ENCODE measurements at regions not wholly inside any gene's neighbourhood (a gene's known extent, or its start where the extent isn't known, plus 50 kb on each side); places are given as distances from the start of the nearest gene placed in this dataset.

- H4K20me1 ChIP-seq (ENCODE audit: control insufficient read depth, insufficient read depth, low read depth, low read length), result no peaks in the 10 kb centered on the region
- no peak overlapping the region for H3K4me3 ChIP-seq (ENCODE audit: low read length)
- no peaks in the 10 kb centered on the region for H3K27me3 ChIP-seq (ENCODE audit: control insufficient read depth, low read length)
- H3K27ac ChIP-seq (ENCODE audit: low read depth, low read length), result no peak overlapping the region
- no peak overlapping the region for H3K4me2 ChIP-seq (ENCODE audit: low read length)
- TF ChIP-seq CTCF (IDR thresholded peaks at IDR 0.05; ENCODE audit: low read depth, low read length, poor library complexity, severe bottlenecking) (no peak), EZH2phosphoT487 (IDR thresholded peaks at IDR 0.05; ENCODE audit: borderline replicate concordance, low read length) (no peak)
- H3K79me2 ChIP-seq (ENCODE audit: control insufficient read depth, low read length), result no peaks in the 10 kb centered on the region
- H3K4me1 ChIP-seq (ENCODE audit: control insufficient read depth, low read length), result no peaks in the 10 kb centered on the region
- H3K9me2 ChIP-seq (replicated peaks; ENCODE audit: control insufficient read depth, low read length), result no peaks in the 10 kb centered on the region
- no peaks in the 10 kb centered on the region for H3F3A ChIP-seq (ENCODE audit: control insufficient read depth, insufficient read depth)
- H3K9me3 ChIP-seq (ENCODE audit: control insufficient read depth, insufficient read depth, low read length), result no peaks in the 10 kb centered on the region
- H3K36me3 ChIP-seq (ENCODE audit: control insufficient read depth, low read length), result no peaks in the 10 kb centered on the region
Observed at GRCh38 chr5:92748072-92748676, 832.8 kb downstream of the NR2F1-AS1 start.

GRCh38 chr5:92741906-92742305 is 839.1 kb downstream of the NR2F1-AS1 start:
- Histone ChIP-seq H3K27ac (ENCODE audit: low read depth, low read length) (no peak overlapping the region), H3K4me3 (ENCODE audit: low read length) (no peak overlapping the region), H3K79me2 (ENCODE audit: control insufficient read depth, low read length) (no peaks in the 10 kb centered on the region), H3K4me1 (ENCODE audit: control insufficient read depth, low read length) (no peaks in the 10 kb centered on the region), H3K9me2 (replicated peaks; ENCODE audit: control insufficient read depth, low read length) (no peaks in the 10 kb centered on the region), H3F3A (ENCODE audit: control insufficient read depth, insufficient read depth) (no peaks in the 10 kb centered on the region), H4K20me1 (ENCODE audit: control insufficient read depth, insufficient read depth, low read depth, low read length) (no peaks in the 10 kb centered on the region), H3K27me3 (ENCODE audit: control insufficient read depth, low read length) (no peaks in the 10 kb centered on the region), H3K9me3 (ENCODE audit: control insufficient read depth, insufficient read depth, low read length) (no peaks in the 10 kb centered on the region), H3K4me2 (ENCODE audit: low read length) (no peak overlapping the region), H3K36me3 (ENCODE audit: control insufficient read depth, low read length) (no peaks in the 10 kb centered on the region)
- TF ChIP-seq CTCF (IDR thresholded peaks at IDR 0.05; ENCODE audit: low read depth, low read length, poor library complexity, severe bottlenecking) (no peak), EZH2phosphoT487 (IDR thresholded peaks at IDR 0.05; ENCODE audit: borderline replicate concordance, low read length) (no peak)

- H3K27me3 ChIP-seq (ENCODE audit: control insufficient read depth, low read length), result no peaks in the 10 kb centered on the region
- no peaks in the 10 kb centered on the region for H3K36me3 ChIP-seq (ENCODE audit: control insufficient read depth, low read length)
- H3K79me2 ChIP-seq (ENCODE audit: control insufficient read depth, low read length), result no peaks in the 10 kb centered on the region
- H3K27ac ChIP-seq (ENCODE audit: low read depth, low read length), result no peak overlapping the region
- H3F3A ChIP-seq (ENCODE audit: control insufficient read depth, insufficient read depth), result no peaks in the 10 kb centered on the region
- no peaks in the 10 kb centered on the region for H4K20me1 ChIP-seq (ENCODE audit: control insufficient read depth, insufficient read depth, low read depth, low read length)
- no peaks in the 10 kb centered on the region for H3K9me2 ChIP-seq (replicated peaks; ENCODE audit: control insufficient read depth, low read length)
- H3K4me3 ChIP-seq (ENCODE audit: low read length), result no peak overlapping the region
- no peak for TF ChIP-seq EZH2phosphoT487 (IDR thresholded peaks at IDR 0.05; ENCODE audit: borderline replicate concordance, low read length)
- TF ChIP-seq CTCF (IDR thresholded peaks at IDR 0.05; ENCODE audit: low read depth, low read length, poor library complexity, severe bottlenecking), result no peak
- no peaks in the 10 kb centered on the region for H3K9me3 ChIP-seq (ENCODE audit: control insufficient read depth, insufficient read depth, low read length)
- H3K4me1 ChIP-seq (ENCODE audit: control insufficient read depth, low read length), result no peaks in the 10 kb centered on the region
- no peak overlapping the region for H3K4me2 ChIP-seq (ENCODE audit: low read length)
Observed at GRCh38 chr5:92734211-92734940, 846.6 kb downstream of the NR2F1-AS1 start.

All from DOHH2 (cell line).